ENCODE measurements at regions not wholly inside any gene's neighbourhood (a gene's known extent, or its start where the extent isn't known, plus 50 kb on each side); places are given as distances from the start of the nearest gene placed in this dataset.
"Not testable (repeated sequence)": the region's sequence is repeated elsewhere in the genome, so short reads cannot be mapped to it uniquely, and the experiment has no call there.

DNA sequence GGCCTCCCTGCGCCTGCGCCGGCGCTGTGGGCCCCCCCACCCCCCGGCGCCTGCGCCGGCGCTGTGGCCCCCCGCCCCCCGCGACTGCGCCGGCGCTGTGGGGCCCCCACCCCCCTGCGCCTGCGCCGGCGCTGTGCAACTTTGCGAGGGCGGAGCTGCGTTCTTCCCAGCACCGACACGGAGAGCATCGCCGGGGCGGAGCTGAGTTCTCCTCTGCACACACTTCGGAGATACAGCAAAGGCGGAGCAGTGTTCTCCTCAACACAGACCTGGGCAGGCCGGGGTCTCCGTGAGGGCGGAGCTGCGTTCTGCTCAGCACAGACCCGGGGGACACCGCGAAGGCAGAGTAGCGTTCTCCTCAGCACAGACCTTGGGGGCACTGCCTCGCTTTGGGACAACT, 1478.3 kb upstream of the TPTE start:
- Histone ChIP-seq H3K4me3 (ENCODE audit: low read depth in 2 of 2, low read length in 1 of 2) (peak overlapping the region in 1 of 2 experiments; percentile 43; a peak in 2 of 4 replicates), H3K4me2 (peak overlapping the region; percentile 76)
- H4K20me1 ChIP-seq (ENCODE audit: insufficient read depth); H2AFZ ChIP-seq (ENCODE audit: low read depth); H3K27me3 ChIP-seq (ENCODE audit: insufficient read depth); CTCF ChIA-PET; DNase-seq; H3K4me1 ChIP-seq (ENCODE audit: control insufficient read depth in 1 of 2, insufficient read depth in 2 of 2, low read depth in 1 of 2, low read length in 1 of 2); H3K9ac ChIP-seq; H3K27ac ChIP-seq (ENCODE audit: low read depth in 2 of 2, low read length in 1 of 2); H3K79me2 ChIP-seq (ENCODE audit: insufficient read depth); H3K36me3 ChIP-seq (replicated peaks in 1 of 2; ENCODE audit: control insufficient read depth in 1 of 2, insufficient read depth in 2 of 2, low read length in 1 of 2); H3K9me3 ChIP-seq; H3F3A ChIP-seq (replicated peaks; ENCODE audit: insufficient read depth); H3K9me2 ChIP-seq; POLR2A ChIA-PET: not testable (repeated sequence)
- TF ChIP-seq NRF1 (IDR thresholded peaks at IDR 0.05; ENCODE audit: low read depth, low read length) = peak; percentile 35
- 3% methylated on average over 10 of the region's 38 CpGs for WGBS (ENCODE audit: low lambda C conversion rate)

DNA sequence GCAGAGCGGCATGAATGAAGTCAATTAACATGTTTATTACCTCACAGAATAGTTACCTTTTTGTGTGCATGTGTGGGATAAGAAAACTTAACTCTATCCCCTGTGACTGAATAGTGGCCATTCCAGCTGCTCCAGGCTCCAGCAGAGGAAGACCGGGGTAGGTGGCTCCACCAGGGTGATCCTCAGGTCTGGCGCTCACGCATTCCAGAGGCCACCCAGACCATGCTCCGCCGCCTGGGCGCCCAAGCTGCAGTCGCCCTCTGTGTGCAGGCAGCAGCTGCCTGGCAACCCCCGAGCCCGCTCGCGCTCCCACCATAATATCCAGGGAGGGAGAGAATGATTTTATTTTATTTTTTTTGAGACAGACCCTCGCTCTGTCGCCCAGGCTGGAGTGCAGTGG, 1474.5 kb upstream of the TPTE start:
- H2AFZ ChIP-seq (ENCODE audit: low read depth); H3K9me2 ChIP-seq; H3K4me1 ChIP-seq (ENCODE audit: control insufficient read depth in 1 of 2, insufficient read depth in 2 of 2, low read depth in 1 of 2, low read length in 1 of 2); H3K79me2 ChIP-seq (ENCODE audit: insufficient read depth); H4K20me1 ChIP-seq (ENCODE audit: insufficient read depth); H3K4me2 ChIP-seq; H3K27ac ChIP-seq (ENCODE audit: low read depth in 2 of 2, low read length in 1 of 2); CTCF ChIA-PET; H3K36me3 ChIP-seq (replicated peaks in 1 of 2; ENCODE audit: control insufficient read depth in 1 of 2, insufficient read depth in 2 of 2, low read length in 1 of 2); DNase-seq; H3K4me3 ChIP-seq (ENCODE audit: low read depth in 2 of 2, low read length in 1 of 2); H3K9me3 ChIP-seq; H3K27me3 ChIP-seq (ENCODE audit: insufficient read depth); H3F3A ChIP-seq (replicated peaks; ENCODE audit: insufficient read depth); POLR2A ChIA-PET; H3K9ac ChIP-seq: not testable (repeated sequence)
- 40% methylated on average over 13 of the region's 14 CpGs for WGBS (ENCODE audit: low lambda C conversion rate)

DNA sequence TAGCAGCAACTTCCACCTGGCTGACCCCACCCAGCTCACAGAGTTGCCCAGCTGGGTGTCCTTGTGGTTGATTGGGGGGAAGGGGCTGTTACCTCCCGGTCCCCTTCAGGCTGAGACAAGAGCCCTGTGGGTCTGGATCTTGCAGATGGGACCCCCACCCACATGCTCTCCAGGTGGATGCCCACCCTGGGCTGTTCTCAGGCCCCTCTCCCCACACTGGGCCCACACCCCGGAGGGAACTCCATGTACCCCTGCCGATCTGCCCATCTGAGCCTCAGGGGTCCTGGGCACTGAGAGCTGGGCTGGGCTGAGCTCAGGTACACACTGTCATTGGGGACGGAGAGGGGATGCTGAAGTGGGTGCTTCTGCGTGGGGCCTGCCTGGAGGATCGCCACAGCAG, 1453.9 kb upstream of the TPTE start:
- H3K79me2 ChIP-seq (ENCODE audit: insufficient read depth); H3K9ac ChIP-seq; H3K4me1 ChIP-seq (ENCODE audit: control insufficient read depth in 1 of 2, insufficient read depth in 2 of 2, low read depth in 1 of 2, low read length in 1 of 2); H3K9me3 ChIP-seq; H3K4me2 ChIP-seq; CTCF ChIA-PET; H3K27ac ChIP-seq (ENCODE audit: low read depth in 2 of 2, low read length in 1 of 2); H2AFZ ChIP-seq (ENCODE audit: low read depth); H3K9me2 ChIP-seq; DNase-seq; H3K27me3 ChIP-seq (ENCODE audit: insufficient read depth); H4K20me1 ChIP-seq (ENCODE audit: insufficient read depth); H3K4me3 ChIP-seq (ENCODE audit: low read depth in 2 of 2, low read length in 1 of 2); H3K36me3 ChIP-seq (replicated peaks in 1 of 2; ENCODE audit: control insufficient read depth in 1 of 2, insufficient read depth in 2 of 2, low read length in 1 of 2); H3F3A ChIP-seq (replicated peaks; ENCODE audit: insufficient read depth); POLR2A ChIA-PET: not testable (repeated sequence)
- no CpG with 5 or more reads among the region's 6 CpGs for WGBS (ENCODE audit: low lambda C conversion rate)

DNA sequence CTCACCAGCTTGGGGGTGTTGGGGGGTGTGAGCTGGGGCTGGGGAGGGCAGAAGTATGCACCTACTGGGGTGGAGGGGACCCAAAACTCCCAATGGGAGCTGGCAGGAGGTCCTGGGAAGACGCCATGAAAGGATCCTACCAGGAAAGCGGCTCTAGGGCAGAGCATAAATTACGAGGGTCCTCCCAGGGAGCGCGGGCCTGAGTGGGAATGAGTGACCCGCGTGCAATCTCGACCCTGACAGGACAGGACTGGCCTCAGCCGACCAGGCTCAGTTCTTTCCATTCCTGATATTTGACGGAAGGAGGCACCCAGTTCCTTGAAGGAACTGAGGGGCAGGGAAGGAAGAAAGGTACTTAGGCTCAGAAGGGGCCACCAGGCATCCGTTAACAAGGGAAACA, 1452.8 kb upstream of the TPTE start:
- POLR2A ChIA-PET; H3K36me3 ChIP-seq (replicated peaks in 1 of 2; ENCODE audit: control insufficient read depth in 1 of 2, insufficient read depth in 2 of 2, low read length in 1 of 2); H2AFZ ChIP-seq (ENCODE audit: low read depth); DNase-seq; H3K9ac ChIP-seq; H3K27me3 ChIP-seq (ENCODE audit: insufficient read depth); CTCF ChIA-PET; H4K20me1 ChIP-seq (ENCODE audit: insufficient read depth); H3K79me2 ChIP-seq (ENCODE audit: insufficient read depth); H3K27ac ChIP-seq (ENCODE audit: low read depth in 2 of 2, low read length in 1 of 2); H3K9me3 ChIP-seq; H3K4me3 ChIP-seq (ENCODE audit: low read depth in 2 of 2, low read length in 1 of 2); H3F3A ChIP-seq (replicated peaks; ENCODE audit: insufficient read depth); H3K4me2 ChIP-seq; H3K4me1 ChIP-seq (ENCODE audit: control insufficient read depth in 1 of 2, insufficient read depth in 2 of 2, low read depth in 1 of 2, low read length in 1 of 2); H3K9me2 ChIP-seq: not testable (repeated sequence)
- 64% methylated on average over 10 of the region's 11 CpGs for WGBS (ENCODE audit: low lambda C conversion rate)

GRCh38 chr21:9070703-9071102, 1450.7 kb upstream of the TPTE start:
- POLR2A ChIA-PET, DNase-seq: not testable (repeated sequence)
- CTCF ChIA-PET = interaction anchor here (0.9 kb wide), 1 partner anchor 13 kb away, joined by 4 read pairs; no protein-coding TSS in a partner anchor

DNA sequence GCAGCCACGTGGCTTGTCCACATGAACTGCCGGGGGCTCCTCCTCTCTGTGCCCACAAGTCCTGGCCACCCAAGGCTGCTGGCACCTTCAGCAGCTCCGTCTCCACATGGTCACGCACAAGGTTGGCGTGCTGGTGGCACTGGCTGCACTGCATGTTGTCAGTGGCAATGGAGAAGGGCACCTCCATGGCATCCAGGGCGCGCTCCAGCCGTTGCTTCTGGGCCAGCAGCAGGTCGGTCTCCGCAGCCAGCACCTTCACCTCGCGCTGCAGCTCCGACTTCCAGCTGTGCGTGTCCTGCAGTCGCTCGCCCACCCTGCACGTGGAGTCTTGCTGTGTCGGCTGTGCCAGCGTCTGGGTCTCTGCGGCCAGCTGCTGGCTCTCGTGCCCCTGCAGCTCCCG, 1448.4 kb upstream of the TPTE start:
- H2AFZ ChIP-seq (ENCODE audit: low read depth); H4K20me1 ChIP-seq (ENCODE audit: insufficient read depth); H3K27me3 ChIP-seq (ENCODE audit: insufficient read depth); H3K4me1 ChIP-seq (ENCODE audit: control insufficient read depth in 1 of 2, insufficient read depth in 2 of 2, low read depth in 1 of 2, low read length in 1 of 2); H3F3A ChIP-seq (replicated peaks; ENCODE audit: insufficient read depth); H3K4me3 ChIP-seq (ENCODE audit: low read depth in 2 of 2, low read length in 1 of 2); H3K27ac ChIP-seq (ENCODE audit: low read depth in 2 of 2, low read length in 1 of 2); H3K9me3 ChIP-seq; CTCF ChIA-PET; H3K36me3 ChIP-seq (replicated peaks in 1 of 2; ENCODE audit: control insufficient read depth in 1 of 2, insufficient read depth in 2 of 2, low read length in 1 of 2); H3K79me2 ChIP-seq (ENCODE audit: insufficient read depth); H3K4me2 ChIP-seq; H3K9ac ChIP-seq; POLR2A ChIA-PET; H3K9me2 ChIP-seq; DNase-seq: not testable (repeated sequence)
- WGBS (ENCODE audit: low lambda C conversion rate) = 79% methylated on average over 16 of the region's 22 CpGs

More at GRCh38 chr21:9070703-9071102, 1450.7 kb upstream of the TPTE start:
- TF ChIP-seq, protein P1, sequence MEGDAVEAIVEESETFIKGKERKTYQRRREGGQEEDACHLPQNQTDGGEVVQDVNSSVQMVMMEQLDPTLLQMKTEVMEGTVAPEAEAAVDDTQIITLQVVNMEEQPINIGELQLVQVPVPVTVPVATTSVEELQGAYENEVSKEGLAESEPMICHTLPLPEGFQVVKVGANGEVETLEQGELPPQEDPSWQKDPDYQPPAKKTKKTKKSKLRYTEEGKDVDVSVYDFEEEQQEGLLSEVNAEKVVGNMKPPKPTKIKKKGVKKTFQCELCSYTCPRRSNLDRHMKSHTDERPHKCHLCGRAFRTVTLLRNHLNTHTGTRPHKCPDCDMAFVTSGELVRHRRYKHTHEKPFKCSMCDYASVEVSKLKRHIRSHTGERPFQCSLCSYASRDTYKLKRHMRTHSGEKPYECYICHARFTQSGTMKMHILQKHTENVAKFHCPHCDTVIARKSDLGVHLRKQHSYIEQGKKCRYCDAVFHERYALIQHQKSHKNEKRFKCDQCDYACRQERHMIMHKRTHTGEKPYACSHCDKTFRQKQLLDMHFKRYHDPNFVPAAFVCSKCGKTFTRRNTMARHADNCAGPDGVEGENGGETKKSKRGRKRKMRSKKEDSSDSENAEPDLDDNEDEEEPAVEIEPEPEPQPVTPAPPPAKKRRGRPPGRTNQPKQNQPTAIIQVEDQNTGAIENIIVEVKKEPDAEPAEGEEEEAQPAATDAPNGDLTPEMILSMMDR (IDR thresholded peaks at IDR 0.05) = peak; percentile 46
- not testable (repeated sequence) for H3K4me2 ChIP-seq; H3K9me2 ChIP-seq; H3F3A ChIP-seq (replicated peaks; ENCODE audit: insufficient read depth); H3K4me1 ChIP-seq (ENCODE audit: control insufficient read depth in 1 of 2, insufficient read depth in 2 of 2, low read depth in 1 of 2, low read length in 1 of 2); H3K4me3 ChIP-seq (ENCODE audit: low read depth in 2 of 2, low read length in 1 of 2); H3K36me3 ChIP-seq (replicated peaks in 1 of 2; ENCODE audit: control insufficient read depth in 1 of 2, insufficient read depth in 2 of 2, low read length in 1 of 2); H3K27ac ChIP-seq (ENCODE audit: low read depth in 2 of 2, low read length in 1 of 2); H3K9ac ChIP-seq; H3K79me2 ChIP-seq (ENCODE audit: insufficient read depth); H3K9me3 ChIP-seq; H4K20me1 ChIP-seq (ENCODE audit: insufficient read depth); H2AFZ ChIP-seq (ENCODE audit: low read depth); H3K27me3 ChIP-seq (ENCODE audit: insufficient read depth)
- no CpG with 5 or more reads among the region's 23 CpGs for WGBS (ENCODE audit: low lambda C conversion rate)

Measured in SK-N-SH (cell line).